ENCODE measurements at regions not wholly inside any gene's neighbourhood (a gene's known extent, or its start where the extent isn't known, plus 50 kb on each side); places are given as distances from the start of the nearest gene placed in this dataset.

DNA sequence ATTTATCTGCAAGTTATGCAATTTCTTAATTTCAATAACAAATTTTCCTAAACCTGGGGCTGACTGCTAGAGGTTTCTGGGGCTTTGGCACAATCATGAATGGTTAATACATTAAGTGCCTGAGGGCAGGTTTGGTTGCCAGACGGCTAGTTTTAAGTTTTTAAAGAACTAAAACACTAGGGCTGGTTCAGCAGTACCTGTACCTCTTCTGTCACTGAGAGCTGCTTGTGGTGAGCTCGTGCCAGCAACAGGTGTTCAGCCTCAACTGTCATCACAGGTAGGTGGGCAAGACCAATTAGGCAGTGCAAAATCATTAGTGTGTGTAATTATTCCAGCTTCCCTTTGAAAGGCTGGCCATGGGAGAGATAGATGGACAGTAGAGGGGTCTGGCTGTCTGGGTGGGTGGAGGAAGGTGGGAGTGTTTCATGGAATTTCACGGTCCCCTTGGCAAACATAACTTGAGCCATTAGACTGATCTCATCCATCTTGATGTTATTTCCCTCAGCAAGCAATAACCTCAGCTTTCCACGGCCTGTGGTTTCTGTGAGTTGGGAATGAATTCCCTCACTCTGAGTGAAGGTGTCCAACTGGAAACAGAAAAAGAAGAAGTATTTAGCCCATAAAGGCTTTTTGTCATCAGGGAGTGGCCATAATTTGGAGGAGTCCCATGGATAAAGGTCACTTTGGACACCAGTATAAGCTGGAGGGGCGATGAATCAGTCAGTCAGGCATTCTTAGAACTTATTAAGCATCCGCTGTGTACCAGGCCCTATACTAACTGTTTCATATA is 114.8 kb downstream of the SNX19 start:
- no peak for DNase-seq (ENCODE audit: low read depth, low spot score)

- no peak for DNase-seq (ENCODE audit: low read depth, low spot score)
Measured at GRCh38 chr11:130802567-130802966, 113.7 kb downstream of the SNX19 start.

- DNase-seq (ENCODE audit: low read depth, low spot score): no peak
Measured at GRCh38 chr11:130804306-130805076, 111.8 kb downstream of the SNX19 start.

DNA sequence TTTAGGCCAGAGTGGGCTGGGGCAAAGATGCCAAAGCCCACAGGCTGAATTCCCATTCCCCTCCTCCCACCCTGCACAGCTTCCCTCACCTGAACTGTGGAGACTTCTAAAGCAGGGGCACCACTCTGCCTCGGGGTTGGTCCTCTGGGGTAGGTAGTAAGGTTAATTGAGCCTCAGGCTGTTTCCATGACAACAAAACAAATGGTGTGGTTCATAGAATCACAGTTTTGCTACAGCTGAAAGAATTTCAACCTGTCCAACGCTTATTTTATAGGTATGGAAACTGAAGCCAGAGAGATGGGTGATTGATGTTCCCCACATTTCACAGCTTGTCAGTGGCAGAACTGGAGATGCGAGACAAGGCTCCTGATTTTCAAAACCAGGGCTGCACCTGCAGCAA is 109.5 kb downstream of the SNX19 start:
- DNase-seq (ENCODE audit: low read depth, low spot score): no peak

- no peak for DNase-seq (ENCODE audit: low read depth, low spot score)
Measured at GRCh38 chr11:130808541-130808940, 107.7 kb downstream of the SNX19 start.

DNA sequence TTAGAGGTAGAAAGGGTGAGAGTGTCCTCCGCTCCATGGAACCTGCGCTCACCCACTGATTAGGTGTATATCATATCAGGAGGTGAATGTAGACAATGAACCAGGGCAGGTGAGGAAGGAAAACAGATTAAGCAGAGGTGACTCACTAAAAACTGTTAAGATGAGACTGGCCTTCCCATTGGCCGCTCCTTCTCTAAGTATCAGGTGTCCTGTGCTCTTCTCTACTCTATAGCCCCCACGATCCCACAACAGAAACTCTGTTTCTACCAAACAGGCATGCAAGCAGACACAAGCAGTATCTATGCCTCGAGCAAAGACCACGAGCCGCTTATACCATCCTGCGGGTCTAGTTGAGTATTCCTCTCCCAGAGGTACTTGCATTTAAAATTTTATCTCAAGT is 103.1 kb downstream of the SNX19 start:
- no peak for DNase-seq (ENCODE audit: low read depth, low spot score)

DNA sequence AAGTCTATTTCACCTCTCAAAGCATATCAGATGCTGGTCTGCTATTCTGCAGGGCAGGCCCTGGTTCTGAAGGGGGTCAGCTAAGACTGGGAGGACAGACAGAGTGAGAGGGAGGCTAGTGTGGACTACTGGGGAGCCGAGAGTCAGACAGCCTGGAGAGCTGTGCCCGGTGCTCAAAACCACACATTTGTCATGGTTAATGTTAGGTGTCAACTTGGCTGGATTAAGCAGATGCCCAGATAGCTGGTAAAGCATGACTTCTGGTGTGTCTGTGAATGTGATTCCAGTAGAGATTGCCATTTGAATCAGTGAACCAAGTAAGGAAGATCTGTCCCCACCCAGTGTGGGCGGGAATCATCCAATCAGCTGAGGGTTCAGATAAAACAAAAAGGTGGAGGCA is 102.6 kb downstream of the SNX19 start:
- no peak for DNase-seq (ENCODE audit: low read depth, low spot score)

DNA sequence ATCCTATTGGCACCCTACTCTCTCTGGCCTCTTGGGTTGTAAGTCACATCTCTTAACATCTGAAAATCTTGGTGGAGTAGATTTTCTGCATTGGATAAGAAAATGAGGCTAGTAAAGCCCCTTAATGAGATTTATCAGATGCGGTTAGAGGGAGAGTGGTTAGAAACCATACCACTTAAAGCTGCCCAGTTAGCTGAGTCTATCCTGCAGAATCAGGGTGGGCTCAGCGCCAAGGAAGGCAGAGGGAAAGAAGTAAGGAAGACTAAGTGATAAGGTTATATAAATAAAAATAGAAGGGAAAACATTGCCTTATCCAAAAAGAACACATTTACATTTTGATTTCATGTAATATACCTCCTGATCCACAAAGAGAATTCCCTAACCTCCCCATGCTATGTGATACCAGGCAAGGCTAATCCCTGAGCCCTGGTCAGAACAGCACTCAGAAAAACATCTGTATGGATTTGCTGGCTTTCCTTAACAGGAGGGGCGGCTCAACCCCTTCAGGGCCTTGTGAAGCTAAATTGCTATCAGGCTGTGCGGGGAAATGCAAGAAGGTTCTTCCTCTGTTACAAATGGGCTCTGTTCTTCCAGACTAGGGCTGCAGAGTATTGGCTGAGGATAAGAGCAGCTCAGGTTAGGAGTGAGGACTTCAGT is 101.7 kb downstream of the SNX19 start:
- no peak for DNase-seq (ENCODE audit: low read depth, low spot score)

- DNase-seq (ENCODE audit: low read depth, low spot score): no peak
Measured at GRCh38 chr11:130815097-130815802, 101.0 kb downstream of the SNX19 start.

- no peak for DNase-seq (ENCODE audit: low read depth, low spot score)
Measured at GRCh38 chr11:130815956-130816355, 100.3 kb downstream of the SNX19 start.

- DNase-seq (ENCODE audit: low read depth, low spot score): no peak
Measured at GRCh38 chr11:130816546-130817329, 99.5 kb downstream of the SNX19 start.

GRCh38 chr11:130817330-130817944 is 98.8 kb downstream of the SNX19 start:
- no peak for DNase-seq (ENCODE audit: low read depth, low spot score)

GRCh38 chr11:130819625-130820024 is 96.7 kb downstream of the SNX19 start:
- no peak for DNase-seq (ENCODE audit: low read depth, low spot score)
